WERI-Rb-1 (cell line): ENCODE measurements at regions not wholly inside any gene's neighbourhood (a gene's known extent, or its start where the extent isn't known, plus 50 kb on each side); places are given as distances from the start of the nearest gene placed in this dataset.

ENCODE experiments used
- DNase-seq: peaks from one replicate; pipeline ENCODE4 v3.0.0-alpha.2; 2020
- H3K27ac ChIP-seq: fragments of 250-450 bp; sonication (Bioruptor Pico); 2 replicates; pipeline ENCODE4 v1.5.1; 2020; ENCODE audit warnings: mild to moderate bottlenecking, moderate library complexity
- H3K27me3 ChIP-seq: fragments of 250-450 bp; sonication (Bioruptor Pico); 2 replicates; pipeline ENCODE4 v1.5.1; 2021; ENCODE audit warnings: mild to moderate bottlenecking, low read depth, moderate library complexity; ENCODE audit not compliant: insufficient read depth, severe bottlenecking
- H3K36me3 ChIP-seq: fragments of 250-450 bp; sonication (Bioruptor Pico); 2 replicates; pipeline ENCODE4 v1.5.1; 2020; ENCODE audit warnings: mild to moderate bottlenecking, moderate library complexity
- H3K4me3 ChIP-seq: 2 replicates; pipeline ENCODE4 v1.5.1; 2011; ENCODE audit warnings: low read depth, mild to moderate bottlenecking, control low read depth, low read length
- H3K9me3 ChIP-seq: fragments of 250-450 bp; sonication (Bioruptor Pico); 2 replicates; pipeline ENCODE4 v1.5.1; 2021; ENCODE audit warnings: mild to moderate bottlenecking, moderate library complexity; ENCODE audit not compliant: severe bottlenecking
- TF ChIP-seq, protein P1 (sequence below): IDR thresholded peaks from 2 replicates; pipeline ENCODE4 v1.5.1; 2011; ENCODE audit warnings: low read depth, mild to moderate bottlenecking, control low read depth, inconsistent platforms, low read length

DNA sequence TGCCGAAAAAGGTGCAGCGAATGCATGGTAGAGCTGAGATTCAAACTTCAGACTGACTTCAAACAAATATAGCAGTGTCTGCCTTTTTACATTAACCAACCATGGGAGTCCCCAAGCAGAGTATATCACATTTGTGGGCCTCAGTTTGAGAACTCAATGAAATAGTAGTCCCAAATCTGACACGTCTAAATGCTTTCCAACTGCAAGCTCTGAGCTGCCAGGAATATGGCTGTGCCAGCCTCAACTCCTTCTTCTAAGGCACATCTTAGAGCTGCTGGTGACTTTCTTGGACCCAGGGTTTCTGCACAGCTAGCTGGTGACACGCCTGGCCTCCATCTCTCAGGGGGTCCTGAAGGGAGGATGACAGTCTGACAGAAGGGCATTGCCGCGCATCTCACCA lies 78.8 kb upstream of the SLC2A1 start:
- H3K27ac ChIP-seq, result no peak overlapping the region
- TF ChIP-seq, protein P1, sequence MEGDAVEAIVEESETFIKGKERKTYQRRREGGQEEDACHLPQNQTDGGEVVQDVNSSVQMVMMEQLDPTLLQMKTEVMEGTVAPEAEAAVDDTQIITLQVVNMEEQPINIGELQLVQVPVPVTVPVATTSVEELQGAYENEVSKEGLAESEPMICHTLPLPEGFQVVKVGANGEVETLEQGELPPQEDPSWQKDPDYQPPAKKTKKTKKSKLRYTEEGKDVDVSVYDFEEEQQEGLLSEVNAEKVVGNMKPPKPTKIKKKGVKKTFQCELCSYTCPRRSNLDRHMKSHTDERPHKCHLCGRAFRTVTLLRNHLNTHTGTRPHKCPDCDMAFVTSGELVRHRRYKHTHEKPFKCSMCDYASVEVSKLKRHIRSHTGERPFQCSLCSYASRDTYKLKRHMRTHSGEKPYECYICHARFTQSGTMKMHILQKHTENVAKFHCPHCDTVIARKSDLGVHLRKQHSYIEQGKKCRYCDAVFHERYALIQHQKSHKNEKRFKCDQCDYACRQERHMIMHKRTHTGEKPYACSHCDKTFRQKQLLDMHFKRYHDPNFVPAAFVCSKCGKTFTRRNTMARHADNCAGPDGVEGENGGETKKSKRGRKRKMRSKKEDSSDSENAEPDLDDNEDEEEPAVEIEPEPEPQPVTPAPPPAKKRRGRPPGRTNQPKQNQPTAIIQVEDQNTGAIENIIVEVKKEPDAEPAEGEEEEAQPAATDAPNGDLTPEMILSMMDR, result no peak

DNA sequence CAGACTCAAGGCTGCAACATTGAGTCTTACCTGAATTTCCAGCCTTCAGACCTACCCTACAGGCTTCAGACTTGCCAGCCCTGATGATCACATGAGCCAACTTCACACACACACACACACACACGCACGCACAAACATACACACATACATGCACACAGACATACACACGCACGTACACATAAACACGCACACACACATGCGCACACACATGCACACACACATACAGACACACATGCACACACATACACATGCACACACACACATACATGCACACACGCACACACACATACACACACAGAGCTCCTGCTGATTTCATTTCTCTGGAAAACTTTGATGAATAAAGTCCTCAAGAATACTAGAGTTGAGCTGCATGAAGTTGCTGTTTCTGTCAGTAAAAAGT lies 78.3 kb upstream of the SLC2A1 start:
- Histone ChIP-seq H3K27me3 (no peaks in the 10 kb centered on the region), H3K27ac (no peak overlapping the region), H3K36me3 (no peaks in the 10 kb centered on the region), H3K9me3 (no peaks in the 10 kb centered on the region), H3K4me3 (no peak overlapping the region)
- DNase-seq, result no peak
- TF ChIP-seq, protein P1, result no peak

More for the DNA sequence above, 78.8 kb upstream of the SLC2A1 start:
- DNase-seq, result no peak
- no peaks in the 10 kb centered on the region for H3K9me3 ChIP-seq
- H3K36me3 ChIP-seq, result no peaks in the 10 kb centered on the region
- H3K27me3 ChIP-seq, result no peaks in the 10 kb centered on the region
- no peak overlapping the region for H3K4me3 ChIP-seq

DNA sequence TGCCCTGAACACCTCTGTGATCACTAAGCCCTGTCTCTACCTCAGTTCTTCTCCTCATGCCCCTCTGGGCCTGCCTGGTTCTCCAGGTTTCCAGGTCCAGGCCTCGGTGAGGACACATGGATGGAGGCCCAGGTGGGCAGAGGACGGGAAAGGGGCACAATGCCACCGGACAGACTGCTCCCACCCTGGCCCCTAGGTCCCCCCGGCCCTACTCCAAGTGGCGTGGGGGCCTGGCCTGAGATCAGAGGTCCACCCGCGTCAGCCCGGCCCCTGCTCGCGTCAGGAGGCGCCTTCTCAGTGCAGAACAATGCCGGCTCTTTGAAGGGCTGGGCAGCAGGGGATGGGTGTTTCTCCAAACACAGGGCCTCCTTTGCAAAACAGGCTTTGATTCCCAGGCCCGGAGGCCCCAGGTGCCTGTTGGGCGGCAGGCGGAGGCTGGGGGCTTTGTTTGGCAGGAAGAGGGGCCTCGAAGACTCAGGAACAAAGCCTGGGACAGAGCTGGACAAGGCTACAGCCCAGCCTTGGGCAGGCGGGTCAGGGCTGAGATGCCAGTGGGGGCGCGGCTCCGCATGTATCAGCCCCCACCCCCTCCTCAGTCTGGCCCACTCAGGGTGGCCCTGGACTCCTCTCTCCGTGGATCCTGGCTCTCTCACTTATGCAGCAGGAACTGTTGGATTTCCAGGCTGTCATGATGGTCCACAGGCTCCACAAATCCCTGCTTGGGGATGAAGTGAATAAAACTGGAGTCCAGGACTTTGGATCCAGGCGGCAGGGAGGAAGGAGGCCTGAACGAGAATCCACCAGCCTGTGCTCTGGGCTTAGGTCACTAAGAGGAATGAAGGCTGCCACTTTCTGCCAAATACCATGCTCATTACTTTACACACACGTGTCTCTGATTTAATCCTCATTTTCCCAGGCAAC lies 77.4 kb upstream of the SLC2A1 start:
- no peaks in the 10 kb centered on the region for H3K9me3 ChIP-seq
- H3K27me3 ChIP-seq, result no peaks in the 10 kb centered on the region
- H3K36me3 ChIP-seq, result no peaks in the 10 kb centered on the region
- TF ChIP-seq, protein P1, result no peak
- H3K4me3 ChIP-seq, result no peak overlapping the region
- no peak for DNase-seq
- no peak overlapping the region for H3K27ac ChIP-seq

DNA sequence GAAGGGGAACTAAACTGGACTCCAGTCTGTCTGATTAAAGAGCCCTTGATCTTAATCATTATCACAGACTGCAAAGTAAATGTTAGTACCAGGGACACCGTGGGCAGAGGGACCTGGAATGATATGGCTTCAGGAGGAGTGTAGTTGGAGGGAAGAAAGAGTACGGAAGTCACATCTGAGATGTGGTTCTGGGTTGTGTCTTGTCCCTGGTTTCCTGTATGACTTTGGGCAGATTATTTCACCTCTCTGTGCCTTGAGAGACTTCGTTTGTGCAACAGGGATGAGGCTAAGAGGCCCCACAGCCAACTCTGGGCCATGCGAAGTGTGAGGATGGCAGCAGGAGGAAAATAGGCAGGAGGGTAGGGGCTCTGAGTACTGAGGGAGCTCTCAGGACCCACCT lies 76.1 kb upstream of the SLC2A1 start:
- TF ChIP-seq, protein P1, result no peak
- Histone ChIP-seq H3K27me3 (no peaks in the 10 kb centered on the region), H3K27ac (no peak overlapping the region), H3K36me3 (no peaks in the 10 kb centered on the region), H3K4me3 (no peak overlapping the region), H3K9me3 (no peaks in the 10 kb centered on the region)
- no peak for DNase-seq

DNA sequence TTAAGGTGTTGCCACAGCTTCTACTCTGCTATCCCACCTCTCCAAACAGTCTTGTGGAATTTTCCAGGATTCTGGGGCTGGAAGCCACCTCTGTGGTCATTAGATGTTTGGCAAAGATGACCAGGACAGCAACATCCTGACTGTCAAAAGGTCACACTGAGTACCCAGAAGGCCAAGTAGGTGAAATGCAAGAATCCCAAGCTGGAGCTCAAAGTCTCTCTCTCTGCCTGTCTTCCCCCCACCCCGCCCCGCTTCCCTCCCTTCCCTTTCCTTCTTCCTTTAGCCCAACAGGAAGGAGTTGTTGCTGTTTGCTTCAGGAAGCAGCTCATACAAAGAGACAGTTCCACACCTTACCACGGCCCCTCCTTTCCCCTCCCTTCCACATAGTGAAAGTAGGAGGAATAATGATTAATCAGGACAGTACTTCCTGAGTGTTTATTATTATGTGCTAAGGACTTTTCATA lies 75.6 kb upstream of the SLC2A1 start:
- H3K9me3 ChIP-seq, result no peaks in the 10 kb centered on the region
- H3K4me3 ChIP-seq, result no peak overlapping the region
- TF ChIP-seq, protein P1, result no peak
- no peak for DNase-seq
- no peaks in the 10 kb centered on the region for H3K36me3 ChIP-seq
- no peak overlapping the region for H3K27ac ChIP-seq
- no peaks in the 10 kb centered on the region for H3K27me3 ChIP-seq
